ENCODE measurements at regions not wholly inside any gene's neighbourhood (a gene's known extent, or its start where the extent isn't known, plus 50 kb on each side); places are given as distances from the start of the nearest gene placed in this dataset.
"Not testable (repeated sequence)": the region's sequence is repeated elsewhere in the genome, so short reads cannot be mapped to it uniquely, and the experiment has no call there.

DNA sequence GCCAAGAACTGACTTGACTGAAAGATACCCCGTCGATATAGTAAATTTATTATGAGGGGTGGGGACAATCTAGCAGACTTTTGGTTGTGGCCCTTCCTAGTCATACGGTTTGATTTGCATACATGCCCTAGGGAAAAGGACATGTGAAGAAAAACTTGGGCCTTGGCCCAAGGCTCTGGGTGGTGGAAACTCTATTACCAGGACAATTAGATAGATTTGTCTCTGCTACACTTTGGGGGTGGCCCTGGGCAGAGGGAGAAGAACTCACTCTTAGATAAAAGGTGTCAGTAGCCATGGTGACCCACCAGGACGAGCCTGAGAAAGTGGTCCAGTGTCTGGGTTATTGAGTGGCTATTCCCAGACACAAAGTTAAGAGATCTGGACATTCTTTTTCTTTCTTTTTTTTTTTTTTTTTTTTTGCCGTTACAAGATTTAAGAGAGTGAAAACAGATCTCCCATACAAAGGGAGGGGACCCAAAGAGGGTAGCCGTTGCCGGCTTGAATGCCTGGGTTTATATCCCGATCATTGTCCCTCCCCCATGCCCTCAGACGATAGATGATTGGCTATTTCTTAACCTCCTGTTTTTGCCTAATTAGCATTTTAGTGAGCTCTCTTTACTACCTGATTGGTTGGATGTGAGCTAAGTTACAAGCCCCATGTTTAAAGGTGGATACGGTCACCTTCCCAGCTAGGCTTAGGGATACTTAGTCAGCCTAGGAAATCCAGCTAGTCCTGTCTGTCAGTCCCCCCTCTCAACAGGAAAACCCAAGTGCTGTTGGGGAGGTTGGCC lies 96.4 kb upstream of the SMAD3 start:
- DNase-seq: no peak

DNA sequence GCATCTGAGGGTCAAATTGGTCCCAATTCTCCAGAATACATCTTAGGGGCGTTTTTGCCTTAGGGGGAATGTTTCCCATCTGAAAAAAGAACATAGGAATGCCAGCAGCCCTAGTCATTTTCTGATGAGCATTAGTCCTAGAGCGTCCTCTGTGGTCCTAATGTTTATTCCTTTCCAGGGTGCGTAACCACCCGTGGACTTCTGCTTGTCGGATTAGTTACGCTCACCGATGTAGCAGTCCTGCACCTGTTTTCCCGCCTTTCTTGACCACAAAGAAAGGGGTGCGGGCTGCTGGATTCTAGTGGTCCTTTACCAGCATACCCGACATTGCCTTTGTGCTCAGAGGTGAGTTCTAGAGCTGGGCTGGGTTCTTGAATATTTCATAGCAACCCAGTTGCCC lies 91.3 kb upstream of the SMAD3 start:
- not testable (repeated sequence) for DNase-seq

DNA sequence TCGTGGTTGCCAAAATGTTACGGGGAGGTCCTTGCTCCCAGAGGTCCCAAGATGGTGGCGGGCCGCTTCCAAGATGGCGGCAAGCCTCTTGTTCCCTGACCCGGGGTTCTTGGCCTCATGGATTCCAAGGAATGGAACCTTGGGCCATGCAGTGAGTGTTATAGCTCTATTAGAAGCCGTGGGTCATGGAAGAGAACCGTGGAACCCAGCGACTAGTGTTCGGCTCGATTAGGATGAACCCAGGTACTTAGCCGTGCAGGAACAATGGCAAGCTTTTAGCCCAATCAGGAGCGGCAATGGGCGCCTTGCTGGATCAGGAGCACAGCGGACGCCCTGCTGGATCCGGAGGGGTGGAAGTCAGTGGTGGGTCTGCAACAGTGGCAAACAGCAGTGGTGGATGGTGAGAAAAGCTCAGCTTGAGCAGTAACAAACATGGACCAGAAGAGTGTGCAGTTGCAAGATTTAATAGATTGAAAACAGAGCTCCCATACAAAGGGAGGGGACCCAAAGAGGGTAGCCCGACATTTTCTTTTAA lies 89.2 kb upstream of the SMAD3 start:
- not testable (repeated sequence) for DNase-seq

DNA sequence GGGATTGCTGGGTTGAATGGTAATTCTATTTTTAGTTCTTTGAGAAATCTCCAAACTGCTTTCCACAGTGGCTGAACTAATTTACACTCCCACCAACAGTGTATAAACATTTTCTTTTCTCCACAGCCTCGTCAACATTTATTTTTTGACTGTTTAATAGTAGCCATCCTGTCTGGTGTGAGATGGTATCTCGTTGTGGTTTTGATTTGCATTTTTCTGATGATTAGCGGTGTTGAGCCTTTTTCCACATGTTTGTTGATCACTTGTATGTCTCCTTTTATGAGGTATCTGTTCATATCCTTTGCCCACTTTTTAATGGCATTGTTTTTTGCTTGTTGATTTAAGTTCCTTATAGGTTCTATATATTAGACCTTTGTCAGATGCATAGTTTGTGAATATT lies 85.1 kb upstream of the SMAD3 start:
- not testable (repeated sequence) for DNase-seq

DNA sequence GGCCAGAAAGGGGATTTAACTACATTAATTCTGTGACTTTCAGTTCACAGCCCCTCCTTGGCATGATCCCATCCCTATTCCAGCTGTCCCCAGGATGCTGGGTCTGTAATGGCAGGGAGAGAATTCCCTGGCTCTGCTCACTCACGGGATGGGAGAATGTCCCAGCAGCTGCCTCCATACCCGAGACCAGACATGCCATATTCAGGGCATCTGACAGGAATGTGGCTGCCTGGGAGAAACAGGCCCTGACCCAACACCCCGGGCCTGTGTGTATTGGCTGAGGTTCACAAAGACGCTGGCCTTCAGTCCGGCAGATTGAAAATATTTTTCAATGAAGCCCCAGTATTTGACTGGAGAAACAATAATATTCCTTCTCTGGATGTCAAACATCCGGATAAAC lies 83.6 kb upstream of the SMAD3 start:
- DNase-seq: no peak

DNA sequence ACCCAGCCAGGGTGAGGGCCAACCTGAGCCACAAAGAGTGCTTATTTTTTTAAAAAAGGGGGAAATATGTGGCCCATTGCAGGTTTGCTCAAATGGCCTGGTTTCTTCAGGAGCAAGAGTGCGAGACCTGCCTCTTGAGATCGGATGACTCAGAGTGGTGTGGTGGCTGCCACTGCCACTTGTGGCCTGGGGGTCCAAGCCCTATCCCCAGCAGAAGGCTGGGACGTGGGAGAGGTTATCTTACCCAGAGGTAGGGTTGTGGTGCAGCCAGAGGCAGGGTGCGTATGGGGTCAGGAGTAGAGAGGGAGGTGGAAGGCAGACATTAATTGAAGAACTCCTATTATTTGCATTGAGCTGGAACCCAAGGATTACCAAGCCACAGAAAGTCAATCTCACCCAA lies 83.2 kb upstream of the SMAD3 start:
- no peak for DNase-seq

DNA sequence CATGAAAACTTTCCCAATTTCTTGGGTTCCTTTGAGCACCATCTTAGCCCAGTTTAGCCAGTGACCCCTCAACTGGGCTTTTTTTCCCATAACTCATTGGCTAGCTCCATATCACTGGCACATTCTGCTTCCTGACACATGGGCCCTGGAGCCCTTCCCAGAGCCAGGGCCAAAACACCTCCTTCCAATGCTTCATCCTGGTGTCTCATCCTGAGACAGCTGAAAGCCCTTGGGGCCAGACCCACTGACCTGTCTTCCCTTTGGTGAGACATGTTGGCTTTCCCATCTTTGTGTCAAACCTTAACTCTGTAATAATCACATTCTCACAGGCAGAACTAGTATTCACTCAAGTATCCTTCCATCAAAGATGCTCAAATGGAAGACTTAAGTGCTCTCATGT lies 82.6 kb upstream of the SMAD3 start:
- DNase-seq: no peak

DNA sequence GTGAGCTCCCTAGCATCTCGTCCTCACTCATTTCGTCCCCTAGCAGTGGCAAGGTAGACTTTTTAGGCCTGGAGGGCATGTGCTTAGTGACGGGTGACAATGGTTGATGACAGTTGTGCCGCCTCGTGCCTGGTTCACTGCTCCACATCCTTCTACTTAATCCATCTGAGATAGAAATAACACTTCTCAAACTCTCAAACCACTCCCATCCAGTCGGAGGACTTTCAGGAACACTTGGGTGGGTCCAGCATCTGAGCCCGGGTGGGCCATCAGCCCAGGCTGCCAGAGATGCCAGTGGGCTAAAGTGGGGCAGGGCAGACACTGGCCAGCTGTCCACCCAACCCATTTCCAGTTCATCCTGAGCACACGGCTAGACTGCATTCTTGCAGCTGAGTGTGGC lies 79.7 kb upstream of the SMAD3 start:
- DNase-seq: no peak

DNA sequence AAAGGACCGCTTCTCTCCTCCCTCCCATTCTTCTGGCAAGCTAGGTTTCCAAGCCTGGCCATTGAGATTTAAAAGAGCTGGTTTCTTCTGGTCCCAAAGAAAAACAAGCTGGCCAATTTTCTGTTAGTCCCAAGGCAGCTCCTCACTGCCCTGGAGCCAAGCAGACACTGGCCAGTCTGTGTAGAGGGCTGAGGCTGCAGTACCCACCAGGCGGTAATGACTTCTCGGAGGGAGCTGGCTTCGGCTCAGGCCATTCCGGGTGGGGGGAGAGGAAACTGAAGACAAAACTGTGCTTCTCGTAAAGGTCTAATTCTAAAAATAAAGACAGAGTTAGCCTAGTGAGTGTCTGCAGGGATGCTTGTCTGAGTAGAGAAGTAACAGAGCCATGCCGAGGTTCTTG lies 78.5 kb upstream of the SMAD3 start:
- no peak for DNase-seq

DNA sequence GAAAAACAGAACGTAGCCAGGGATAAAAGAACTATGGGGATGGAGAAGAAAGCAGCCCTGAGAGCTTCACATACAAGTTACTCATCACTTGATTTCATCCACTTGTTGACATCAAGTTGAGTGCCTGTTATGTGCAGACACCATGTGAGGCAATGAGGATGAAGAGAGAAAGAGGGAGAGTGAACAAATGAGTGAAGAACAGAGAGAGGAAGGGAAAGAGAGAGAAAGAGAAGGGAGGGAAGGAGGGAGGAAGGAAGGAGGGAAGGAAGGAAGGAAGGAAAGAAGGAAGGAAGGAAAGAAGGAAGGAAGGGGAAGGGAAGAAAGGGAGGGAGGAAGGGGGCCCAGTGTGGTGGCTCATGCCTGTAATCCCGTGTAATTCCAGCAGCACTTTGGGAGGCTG lies 72.3 kb upstream of the SMAD3 start:
- no peak for DNase-seq

DNA sequence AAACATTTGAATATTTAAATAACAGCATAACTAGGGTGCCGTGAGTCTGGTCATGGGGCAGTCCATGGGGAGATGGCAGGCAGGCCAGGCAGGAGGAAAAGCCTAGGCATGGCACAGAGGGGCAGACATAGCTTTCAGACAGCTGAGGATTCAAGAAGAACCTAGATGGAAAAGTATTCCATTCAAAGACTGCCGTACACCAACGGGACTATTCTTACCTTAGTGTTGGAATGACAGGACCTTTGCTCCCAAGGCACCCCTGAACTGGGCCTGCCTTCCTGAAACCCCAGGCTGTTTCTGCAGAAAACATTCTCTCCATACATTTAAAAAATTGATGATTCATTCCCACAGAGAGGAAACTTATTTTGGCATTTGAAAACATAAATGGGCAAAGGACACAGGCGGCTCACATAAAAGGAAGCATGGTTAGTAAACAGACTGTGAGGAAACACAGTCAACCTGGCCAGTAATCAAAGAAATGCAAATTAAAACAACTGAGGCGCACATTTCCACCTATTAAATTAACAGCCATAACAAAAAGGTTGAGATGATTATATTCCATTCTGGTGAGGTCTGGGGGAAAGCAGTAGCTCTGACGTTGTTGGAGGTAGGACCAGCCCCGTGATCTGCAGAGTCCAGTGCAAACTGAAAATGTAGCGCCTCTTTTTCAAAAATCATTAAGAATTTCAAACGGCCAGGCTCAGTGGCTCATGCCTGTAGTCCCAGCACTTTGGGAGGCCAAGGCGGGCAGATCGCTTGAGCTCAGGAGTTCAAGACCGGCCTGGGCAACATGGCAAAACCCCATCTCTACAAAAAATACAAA lies 71.3 kb upstream of the SMAD3 start:
- no peak for DNase-seq

DNA sequence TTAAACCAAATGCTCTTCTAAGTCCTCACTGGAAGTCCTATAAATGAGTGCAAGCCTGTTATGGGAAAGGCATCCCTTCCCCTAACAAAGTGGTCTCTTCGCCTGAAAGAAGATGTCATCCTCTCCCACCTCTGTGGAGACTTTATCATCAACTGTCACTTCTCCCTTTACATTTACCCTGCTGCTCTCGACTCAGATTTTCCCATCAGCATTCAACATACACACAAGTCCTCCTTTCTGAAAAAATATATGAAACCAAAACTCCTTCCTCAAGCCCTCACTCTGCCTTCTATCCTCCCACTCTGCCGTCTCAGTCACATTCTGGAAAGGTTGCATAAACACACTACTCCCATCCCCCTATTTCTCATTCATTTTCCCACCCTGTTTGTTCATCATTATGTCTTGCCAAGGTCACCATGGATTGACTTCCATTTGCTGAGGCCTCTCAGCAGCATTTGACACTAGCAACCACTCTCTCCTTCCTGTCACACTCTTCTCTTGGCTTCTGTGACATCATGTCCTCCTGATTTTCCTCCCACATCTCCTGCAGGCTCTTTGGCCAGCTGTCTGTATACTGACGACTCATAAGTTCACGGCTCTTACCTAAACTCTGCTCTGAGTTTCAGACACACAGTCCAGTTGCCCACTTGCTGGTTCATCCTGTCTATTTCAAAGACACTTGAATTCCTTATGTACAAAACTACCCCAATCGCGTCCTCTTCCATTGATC lies 70.3 kb upstream of the SMAD3 start:
- no peak for DNase-seq

DNA sequence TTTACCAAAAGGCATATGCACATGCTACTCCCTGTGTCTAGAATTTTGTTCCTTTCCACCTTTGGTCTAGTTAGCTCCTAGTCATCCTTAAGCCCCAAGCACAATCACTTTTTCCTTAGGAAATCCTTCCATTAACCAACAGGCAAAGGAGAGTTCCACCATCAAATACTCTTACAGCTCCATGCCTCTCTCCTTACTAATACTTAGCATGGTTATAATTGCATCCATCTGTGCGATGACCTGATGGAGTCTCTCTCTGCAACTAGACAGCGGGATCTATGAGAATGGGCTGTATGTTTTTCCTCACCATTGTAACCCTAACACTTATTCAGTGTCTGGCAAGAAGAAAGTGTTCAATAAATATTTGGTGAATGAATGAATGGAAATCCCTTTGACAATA lies 69.3 kb upstream of the SMAD3 start:
- DNase-seq: no peak

DNA sequence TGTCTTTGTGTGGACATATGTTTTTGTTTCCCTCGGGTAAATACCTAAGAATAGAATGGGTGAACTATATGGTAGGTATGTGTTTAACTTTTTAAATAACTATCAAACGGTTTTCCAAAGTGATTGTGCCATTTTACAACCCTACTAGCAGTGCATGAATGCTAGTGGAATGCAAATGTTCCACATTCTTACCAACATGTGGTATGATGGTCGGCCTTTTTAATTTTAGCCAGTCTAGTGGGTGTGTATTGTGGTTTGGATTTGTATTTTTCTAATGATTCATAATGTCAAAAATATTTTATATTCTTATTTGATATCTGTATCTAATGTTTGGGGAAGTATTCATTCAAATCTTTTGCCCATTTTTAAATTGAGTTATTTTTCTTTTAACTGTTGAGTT lies 68.2 kb upstream of the SMAD3 start:
- no peak for DNase-seq

DNA sequence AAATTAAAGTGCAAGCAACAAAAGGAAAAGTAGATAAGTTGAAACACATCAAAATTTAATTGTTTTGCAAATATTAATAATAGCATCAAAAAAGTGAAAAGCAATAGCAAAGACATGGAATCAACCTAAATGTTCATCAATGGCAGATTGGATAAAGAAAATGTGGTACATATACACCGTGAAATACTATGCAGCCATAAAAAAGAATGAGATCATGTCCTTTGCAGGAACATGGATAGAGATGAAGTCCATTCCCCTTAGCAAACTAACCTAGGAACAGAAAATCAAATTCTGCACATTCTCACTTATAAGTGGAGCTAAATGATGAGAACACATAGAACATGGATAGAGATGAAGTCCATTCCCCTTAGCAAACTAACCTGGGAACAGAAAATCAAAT lies 67.2 kb upstream of the SMAD3 start:
- not testable (repeated sequence) for DNase-seq

DNA sequence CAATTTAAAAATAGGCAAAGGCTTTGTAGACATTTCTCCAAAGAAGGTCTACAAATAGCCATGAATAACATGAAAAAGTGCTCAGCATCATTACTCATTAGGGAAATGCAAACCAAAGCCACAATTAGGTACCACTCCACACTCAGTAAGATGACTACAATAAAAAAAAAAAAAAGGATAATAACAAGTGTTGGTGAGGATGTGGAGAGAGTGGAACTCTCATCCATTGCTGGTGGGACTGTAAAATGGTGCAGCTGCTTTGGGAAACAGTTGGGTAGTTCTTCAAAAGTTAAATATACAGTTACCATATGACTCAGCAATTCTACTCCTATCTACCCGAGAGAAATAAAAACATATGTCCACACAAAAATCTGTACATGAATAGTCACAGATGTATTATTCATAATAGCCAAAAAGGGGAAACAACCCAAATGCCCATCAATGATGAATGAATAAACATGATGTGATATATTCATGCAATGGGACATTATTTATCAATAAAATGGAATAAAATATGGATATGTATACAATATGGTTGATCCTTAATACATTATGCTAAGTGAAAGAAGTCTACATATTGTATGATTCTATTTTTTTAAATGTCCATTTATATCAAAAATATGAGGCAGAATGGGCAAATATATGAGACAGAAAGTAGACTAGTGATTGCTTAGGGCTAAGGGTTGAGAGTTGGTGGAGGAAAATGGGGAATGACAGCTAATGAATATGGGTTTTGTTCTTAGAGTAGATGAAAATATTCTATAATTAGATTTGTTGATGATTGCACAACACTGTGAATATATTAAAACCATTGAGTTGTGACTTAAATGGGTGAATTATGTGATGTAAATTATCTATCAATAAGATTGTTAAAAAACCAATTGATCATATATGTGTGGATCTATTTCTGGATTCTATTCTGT lies 66.1 kb upstream of the SMAD3 start:
- no peak for DNase-seq

DNA sequence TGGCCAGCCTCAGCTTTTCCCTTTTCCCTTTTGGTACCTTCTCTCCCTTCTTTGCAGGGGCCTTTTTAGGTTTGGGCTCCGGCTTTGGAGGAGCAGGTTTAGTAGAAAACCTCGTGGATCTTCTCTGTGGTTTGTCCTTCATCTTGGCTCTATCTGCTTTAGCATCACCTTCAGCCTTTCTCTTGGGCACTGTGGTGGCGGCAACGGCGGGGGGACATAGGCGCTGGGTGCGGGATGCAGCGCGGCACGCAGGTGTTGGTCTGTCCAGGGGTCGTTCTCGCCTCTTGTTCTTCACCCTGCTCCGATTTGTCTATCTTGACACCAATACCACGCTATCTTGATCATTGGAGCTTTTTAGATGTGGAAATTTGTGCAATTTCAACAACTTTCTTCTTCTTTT lies 64.5 kb upstream of the SMAD3 start:
- DNase-seq: no peak

DNA sequence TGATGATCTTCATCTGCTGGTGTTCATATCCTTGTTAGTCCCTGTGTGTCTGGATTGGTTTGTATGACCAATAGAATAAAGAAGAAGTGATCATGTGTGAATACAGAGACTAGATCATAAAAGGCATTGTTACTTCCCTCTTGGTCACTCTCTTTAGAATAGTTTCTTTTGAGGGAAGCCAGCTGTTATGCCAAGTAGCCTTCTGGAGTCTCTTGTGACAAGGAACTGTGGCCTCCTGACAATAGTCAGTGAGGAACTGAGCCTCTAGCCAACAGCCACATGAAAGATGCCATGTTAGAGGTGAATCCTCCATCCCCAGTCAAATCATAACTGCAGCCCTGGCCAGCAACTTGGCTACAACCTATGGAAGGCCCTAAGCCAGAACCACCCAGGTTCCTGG lies 63.0 kb upstream of the SMAD3 start:
- DNase-seq: no peak

DNA sequence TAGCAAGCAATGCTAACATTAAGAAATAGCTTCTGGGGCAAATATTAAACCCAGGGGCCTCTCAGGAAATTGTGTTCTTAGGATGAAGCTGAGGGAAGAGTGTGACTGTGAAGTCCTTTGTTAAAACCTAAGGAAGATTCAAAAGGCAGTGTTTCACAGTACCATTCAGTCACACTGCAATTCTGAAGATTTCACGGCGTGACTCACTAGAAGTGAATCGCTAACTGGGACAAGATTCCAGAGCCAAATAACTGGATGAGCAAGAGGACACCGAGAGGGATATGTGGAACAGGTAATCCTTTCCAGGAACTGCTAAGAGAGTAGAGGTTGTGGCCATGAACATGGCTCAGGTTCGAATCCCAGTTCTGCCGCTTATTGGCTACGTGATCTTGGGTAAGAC lies 61.8 kb upstream of the SMAD3 start:
- no peak for DNase-seq

DNA sequence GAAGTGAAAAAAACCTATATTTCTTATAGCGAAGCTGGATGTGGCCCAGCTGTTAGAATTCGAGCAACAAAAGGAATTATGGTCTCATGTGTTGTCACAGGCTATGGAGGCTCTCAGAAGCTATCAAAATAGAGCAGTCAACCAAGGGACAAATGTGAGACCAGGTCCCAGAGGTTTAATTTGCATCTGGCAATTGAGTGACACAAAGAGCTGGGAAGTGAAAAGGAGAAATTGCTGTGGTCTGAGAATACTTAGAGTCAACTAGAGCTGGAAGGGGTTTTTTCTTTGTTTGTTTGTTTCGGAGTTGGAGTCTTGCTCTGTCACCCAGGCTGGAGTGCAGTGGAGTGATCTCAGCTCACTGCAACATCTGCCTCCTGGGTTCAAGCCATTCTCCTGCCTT lies 61.3 kb upstream of the SMAD3 start:
- no peak for DNase-seq

DNA sequence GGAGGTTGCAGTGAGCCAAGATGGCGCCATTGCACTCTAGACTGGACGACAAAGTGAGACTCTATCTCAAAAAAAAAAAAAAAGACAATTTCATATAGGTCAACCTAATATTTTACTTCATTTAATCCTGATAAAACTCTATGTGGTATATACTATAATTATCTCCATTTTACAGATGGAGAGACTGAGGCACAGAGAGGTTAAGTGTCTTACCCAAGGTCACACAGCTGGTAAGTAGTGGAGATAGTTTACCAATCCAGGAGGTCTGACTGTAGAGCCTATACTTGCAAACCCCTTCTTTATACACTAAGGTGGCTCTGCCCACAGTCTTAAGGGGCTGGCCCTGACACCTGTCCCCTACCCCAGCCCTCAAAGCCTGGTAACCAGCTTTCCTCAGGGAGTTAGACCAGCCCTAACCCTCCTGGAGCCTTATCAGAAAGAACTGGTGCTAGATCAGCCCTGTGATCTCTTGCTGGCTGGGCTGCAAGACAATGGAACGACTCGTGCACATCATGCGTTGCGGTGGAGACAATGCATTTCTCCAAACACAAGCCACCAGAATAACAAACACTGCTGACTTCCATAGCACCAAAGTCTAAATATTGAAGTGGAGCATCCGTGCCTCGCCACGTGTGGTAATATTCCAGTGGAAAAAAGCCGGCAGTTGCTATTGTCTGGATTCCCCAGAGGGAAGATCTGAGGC lies 60.0 kb upstream of the SMAD3 start:
- no peak for DNase-seq
